ENCODE measurements at regions not wholly inside any gene's neighbourhood (a gene's known extent, or its start where the extent isn't known, plus 50 kb on each side); places are given as distances from the start of the nearest gene placed in this dataset.

GRCh38 chr1:198462365-198463019, 78.0 kb downstream of the ATP6V1G3 start:
- DNase-seq (ENCODE audit: low read depth) = peak; percentile 56
- H3K4me3 ChIP-seq (ENCODE audit: low read length) = no peak overlapping the region
- TF ChIP-seq CTCF (conservative IDR thresholded peaks at IDR 0.05; ENCODE audit: low read length) = no peak

GRCh38 chr1:198455966-198456365, 84.5 kb downstream of the ATP6V1G3 start:
- TF ChIP-seq CTCF (conservative IDR thresholded peaks at IDR 0.05; ENCODE audit: low read length) = no peak
- no peak for DNase-seq (ENCODE audit: low read depth)
- H3K4me3 ChIP-seq (ENCODE audit: low read length) = no peak overlapping the region

- DNase-seq (ENCODE audit: low read depth) = peak; percentile 32
- H3K4me3 ChIP-seq (ENCODE audit: low read length) = no peak overlapping the region
- TF ChIP-seq CTCF (conservative IDR thresholded peaks at IDR 0.05; ENCODE audit: low read length) = no peak
Measured at GRCh38 chr1:198449727-198450433, 90.6 kb downstream of the ATP6V1G3 start.

GRCh38 chr1:198449261-198449660, 91.2 kb downstream of the ATP6V1G3 start:
- H3K4me3 ChIP-seq (ENCODE audit: low read length) = no peak overlapping the region
- DNase-seq (ENCODE audit: low read depth) = no peak
- no peak for TF ChIP-seq CTCF (conservative IDR thresholded peaks at IDR 0.05; ENCODE audit: low read length)

GRCh38 chr1:198447468-198447867, 93.0 kb downstream of the ATP6V1G3 start:
- TF ChIP-seq CTCF (conservative IDR thresholded peaks at IDR 0.05; ENCODE audit: low read length) = no peak
- no peak overlapping the region for H3K4me3 ChIP-seq (ENCODE audit: low read length)
- DNase-seq (ENCODE audit: low read depth) = no peak

- no peak overlapping the region for H3K4me3 ChIP-seq (ENCODE audit: low read length)
- no peak for TF ChIP-seq CTCF (conservative IDR thresholded peaks at IDR 0.05; ENCODE audit: low read length)
- no peak for DNase-seq (ENCODE audit: low read depth)
Measured at GRCh38 chr1:198445872-198446271, 94.6 kb downstream of the ATP6V1G3 start.

- H3K4me3 ChIP-seq (ENCODE audit: low read length) = no peak overlapping the region
- peak; percentile 81 for DNase-seq (ENCODE audit: low read depth)
- no peak for TF ChIP-seq CTCF (conservative IDR thresholded peaks at IDR 0.05; ENCODE audit: low read length)
Measured at GRCh38 chr1:198444792-198445191, 95.7 kb downstream of the ATP6V1G3 start.

Measured in AG10803 (cell line).